ENCODE measurements at regions not wholly inside any gene's neighbourhood (a gene's known extent, or its start where the extent isn't known, plus 50 kb on each side); places are given as distances from the start of the nearest gene placed in this dataset.

DNA sequence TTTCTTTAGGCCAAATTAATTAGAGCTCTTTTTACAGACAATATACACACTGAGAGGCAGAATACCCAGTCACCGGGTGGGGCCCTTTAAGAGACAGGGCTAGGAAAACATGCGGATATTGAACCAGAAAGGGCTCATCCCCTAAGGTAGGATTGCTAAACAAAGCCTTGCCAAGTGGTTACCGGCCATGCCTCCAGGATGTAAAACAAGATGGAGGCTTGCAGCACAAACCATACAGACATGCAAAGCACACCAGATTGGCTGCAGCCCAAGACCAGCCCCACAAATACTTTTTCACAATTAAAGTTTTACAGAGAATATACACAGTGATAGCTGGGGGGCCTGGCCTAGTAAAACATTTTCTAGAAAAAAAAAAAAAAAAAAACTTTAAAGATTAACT is 210.0 kb downstream of the KLHL4 start:
- 50 to 54% methylated on average over 2 to 3 of the region's 3 CpGs for WGBS, 2 donors (ENCODE audit: low coverage in 1 of 2)
- H3K36me3 ChIP-seq: no peaks in the 10 kb centered on the region
- H3K4me3 ChIP-seq: no peak overlapping the region
- H3K27ac ChIP-seq: no peak overlapping the region
- DNase-seq: no peak
- H3K9me3 ChIP-seq: no peaks in the 10 kb centered on the region
- no peaks in the 10 kb centered on the region for H3K27me3 ChIP-seq
- no peak for TF ChIP-seq EP300 (IDR thresholded peaks at IDR 0.05; ENCODE audit: low read depth)
- no peak for TF ChIP-seq POLR2AphosphoS5 (IDR thresholded peaks at IDR 0.05)
- TF ChIP-seq POLR2A (IDR thresholded peaks at IDR 0.05): no peak
- TF ChIP-seq CTCF (IDR thresholded peaks at IDR 0.05): no peak
- in situ Hi-C loops (cut with MboI; ENCODE audit: low pct_ligation_motif_present in 1 of 4, low pct_unique_long_range_greater_than_20kb in 1 of 4, low sequenced_read_pairs in 3 of 4): no loop called here
- intact Hi-C loops (cut with DNase I; ENCODE audit: low total_unique reads): no loop called here
- no peaks in the 10 kb centered on the region for H3K4me1 ChIP-seq

GRCh38 chrX:87728024-87728423 is 210.4 kb downstream of the KLHL4 start:
- DNase-seq: no peak
- Histone ChIP-seq H3K9me3 (no peaks in the 10 kb centered on the region), H3K36me3 (no peaks in the 10 kb centered on the region), H3K4me1 (no peaks in the 10 kb centered on the region), H3K27me3 (no peaks in the 10 kb centered on the region), H3K27ac (no peak overlapping the region), H3K4me3 (no peak overlapping the region)
- no peak for TF ChIP-seq POLR2AphosphoS5 (IDR thresholded peaks at IDR 0.05)
- no peak for TF ChIP-seq EP300 (IDR thresholded peaks at IDR 0.05; ENCODE audit: low read depth)
- no peak for TF ChIP-seq POLR2A (IDR thresholded peaks at IDR 0.05)
- TF ChIP-seq CTCF (IDR thresholded peaks at IDR 0.05): no peak
- 67% methylated on average over 9 of the region's 9 CpGs; no CpG with 5 or more reads in 1 of the 2 donors for WGBS, 2 donors (ENCODE audit: low coverage in 1 of 2)
- intact Hi-C loops (cut with DNase I; ENCODE audit: low total_unique reads): no loop called here
- in situ Hi-C loops (cut with MboI; ENCODE audit: low pct_ligation_motif_present in 1 of 4, low pct_unique_long_range_greater_than_20kb in 1 of 4, low sequenced_read_pairs in 3 of 4): no loop called here

DNA sequence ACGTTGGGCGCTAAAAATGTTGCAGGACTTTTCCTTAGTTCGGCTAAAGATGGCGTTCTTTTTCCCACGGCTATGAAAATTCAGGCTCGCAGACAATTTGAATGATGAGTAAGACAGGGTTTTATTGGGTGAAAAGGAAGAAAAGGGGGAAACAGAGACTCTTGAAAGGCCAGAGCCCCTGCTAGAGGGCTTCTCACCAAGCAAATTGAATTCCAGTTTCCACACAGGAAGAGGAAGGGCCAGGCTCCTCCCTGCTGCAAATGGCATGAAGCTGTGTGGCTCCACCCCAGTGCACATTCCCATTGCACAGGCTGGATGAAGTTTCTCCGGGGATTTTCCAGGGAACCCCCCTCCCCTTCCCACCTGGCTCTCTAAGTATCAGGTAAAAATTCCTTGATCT is 210.9 kb downstream of the KLHL4 start:
- Histone ChIP-seq H3K4me3 (no peak overlapping the region), H3K9me3 (no peaks in the 10 kb centered on the region), H3K27ac (no peak overlapping the region), H3K36me3 (no peaks in the 10 kb centered on the region), H3K4me1 (no peaks in the 10 kb centered on the region), H3K27me3 (no peaks in the 10 kb centered on the region)
- 94% methylated on average over 7 of the region's 7 CpGs; no CpG with 5 or more reads in 1 of the 2 donors for WGBS, 2 donors (ENCODE audit: low coverage in 1 of 2)
- in situ Hi-C loops (cut with MboI; ENCODE audit: low pct_ligation_motif_present in 1 of 4, low pct_unique_long_range_greater_than_20kb in 1 of 4, low sequenced_read_pairs in 3 of 4): no loop called here
- TF ChIP-seq POLR2AphosphoS5 (IDR thresholded peaks at IDR 0.05): no peak
- no peak for TF ChIP-seq POLR2A (IDR thresholded peaks at IDR 0.05)
- TF ChIP-seq CTCF (IDR thresholded peaks at IDR 0.05): no peak
- no peak for TF ChIP-seq EP300 (IDR thresholded peaks at IDR 0.05; ENCODE audit: low read depth)
- intact Hi-C loops (cut with DNase I; ENCODE audit: low total_unique reads): no loop called here
- DNase-seq: no peak

DNA sequence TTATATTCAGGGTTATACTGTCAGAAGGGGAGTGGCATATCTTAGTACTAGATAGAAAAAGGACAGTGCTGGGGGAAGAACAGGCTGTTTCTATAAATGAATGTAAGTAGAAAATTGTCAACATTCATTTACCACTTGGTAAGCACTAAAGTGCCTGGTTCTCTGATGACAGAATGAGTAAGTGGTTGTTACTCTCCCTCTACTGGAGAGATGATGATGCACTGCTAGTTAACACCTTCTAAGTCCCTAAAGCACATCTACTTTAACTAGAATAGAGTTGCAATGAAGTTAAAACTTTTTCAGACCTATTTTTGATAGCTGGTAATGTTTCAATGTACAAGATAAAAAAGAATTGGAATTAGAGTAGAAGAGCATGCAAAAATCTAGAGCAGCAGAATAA is 214.5 kb downstream of the KLHL4 start:
- Histone ChIP-seq H3K4me3 (no peak overlapping the region), H3K27ac (no peak overlapping the region), H3K36me3 (no peaks in the 10 kb centered on the region), H3K4me1 (no peaks in the 10 kb centered on the region), H3K27me3 (no peaks in the 10 kb centered on the region), H3K9me3 (no peaks in the 10 kb centered on the region)
- in situ Hi-C loops (cut with MboI; ENCODE audit: low pct_ligation_motif_present in 1 of 4, low pct_unique_long_range_greater_than_20kb in 1 of 4, low sequenced_read_pairs in 3 of 4) (no loop called here), intact Hi-C loops (cut with DNase I; ENCODE audit: low total_unique reads) (no loop called here)
- no peak for DNase-seq
- TF ChIP-seq POLR2AphosphoS5 (IDR thresholded peaks at IDR 0.05): no peak
- TF ChIP-seq POLR2A (IDR thresholded peaks at IDR 0.05): no peak
- no peak for TF ChIP-seq CTCF (IDR thresholded peaks at IDR 0.05)
- TF ChIP-seq EP300 (IDR thresholded peaks at IDR 0.05; ENCODE audit: low read depth): no peak
